H1 (cell line): ENCODE measurements at regions not wholly inside any gene's neighbourhood (a gene's known extent, or its start where the extent isn't known, plus 50 kb on each side); places are given as distances from the start of the nearest gene placed in this dataset.

ENCODE experiments used
- EGR1 ChIP-seq: IDR thresholded peaks from 2 replicates; pipeline ENCODE4 v1.6.1; 2011; ENCODE audit warnings: low read depth, low read length, borderline replicate concordance
- EZH2 ChIP-seq: fragments of 200-600 bp; sonication (generic); IDR thresholded peaks from 2 replicates; pipeline ENCODE4 v1.7.1; 2012; ENCODE audit warnings: low read depth, mild to moderate bottlenecking, moderate library complexity, low read length, inconsistent platforms; ENCODE audit not compliant: severe bottlenecking
- KDM5A ChIP-seq: fragments of 200-600 bp; IDR thresholded peaks from 2 replicates; pipeline ENCODE4 v1.7.1; 2012; ENCODE audit warnings: mild to moderate bottlenecking, low read length, inconsistent platforms, mixed read lengths
- POLR2A ChIP-seq, 2 experiments: IDR thresholded peaks; 1 replicate in 1 of 2; 2 replicates in 1 of 2; pipeline ENCODE4 v1.6.1; 2011; ENCODE audit warnings: low read depth in 2 of 2, low read length in 2 of 2, mild to moderate bottlenecking in 2 of 2; ENCODE audit errors: control extremely low read depth in 1 of 2
- POLR2AphosphoS5 ChIP-seq: IDR thresholded peaks from 2 replicates; pipeline ENCODE4 v1.6.1; 2011; ENCODE audit warnings: low read depth, low read length
- SIN3A ChIP-seq, 2 experiments: IDR thresholded peaks in 1 of 2; conservative IDR thresholded peaks in 1 of 2; 2 replicates each; pipeline ENCODE4 v1.6.1; 2011 to 2012; ENCODE audit warnings: low read length in 2 of 2, improper control_type of control experiment in 1 of 2, low read depth in 1 of 2, mild to moderate bottlenecking in 1 of 2
- SP1 ChIP-seq: IDR thresholded peaks from 2 replicates; pipeline ENCODE4 v1.6.1; 2011; ENCODE audit warnings: low read depth, low read length
- ZNF274 ChIP-seq: IDR thresholded peaks from 2 replicates; pipeline ENCODE4 v1.7.0; 2012; ENCODE audit warnings: low read length, borderline replicate concordance; ENCODE audit errors: extremely low read depth
- TF ChIP-seq, protein P1 (sequence below), 3 experiments: IDR thresholded peaks; 1 replicate in 2 of 3; 2 replicates in 1 of 3; pipeline versions ENCODE4 v1.5.1 to v1.6.1; 2011; ENCODE audit warnings: low read length in 3 of 3, mild to moderate bottlenecking in 3 of 3, inconsistent platforms in 2 of 3, low read depth in 1 of 3, moderate library complexity in 1 of 3; ENCODE audit not compliant: insufficient read depth in 1 of 3; ENCODE audit errors: control extremely low read depth in 1 of 3

DNA sequence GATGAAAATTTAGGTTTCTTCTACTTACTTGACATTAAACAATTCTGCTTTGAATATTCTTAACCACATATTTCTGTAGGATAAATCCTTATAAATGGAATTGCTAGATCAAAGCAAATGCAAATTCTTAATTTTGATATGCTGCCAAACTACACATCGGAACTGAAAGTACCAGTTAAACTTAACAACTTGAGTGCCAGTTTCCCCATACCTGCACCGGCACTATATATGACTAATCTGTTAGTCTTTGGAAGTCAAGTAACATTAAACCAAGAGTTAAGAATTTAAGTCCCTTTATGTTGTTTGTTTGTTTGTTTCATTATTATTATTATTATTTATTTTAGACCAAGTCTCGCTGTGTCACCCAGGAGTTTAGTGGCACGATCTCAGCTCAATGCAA, 103.9 kb upstream of the AKAP13 start:
- TF ChIP-seq SIN3A (conservative IDR thresholded peaks at IDR 0.05 in 1 of 2, IDR thresholded peaks at IDR 0.05 in 1 of 2; ENCODE audit: low read depth in 1 of 2, low read length in 2 of 2) (no peak), ZNF274 (no peak), POLR2AphosphoS5 (no peak), POLR2A (IDR thresholded peaks at IDR 0.05; ENCODE audit: control extremely low read depth in 1 of 2, low read depth in 2 of 2, low read length in 2 of 2) (no peak), EZH2 (no peak), KDM5A (no peak), EGR1 (no peak), SP1 (no peak)
- TF ChIP-seq, protein P1, sequence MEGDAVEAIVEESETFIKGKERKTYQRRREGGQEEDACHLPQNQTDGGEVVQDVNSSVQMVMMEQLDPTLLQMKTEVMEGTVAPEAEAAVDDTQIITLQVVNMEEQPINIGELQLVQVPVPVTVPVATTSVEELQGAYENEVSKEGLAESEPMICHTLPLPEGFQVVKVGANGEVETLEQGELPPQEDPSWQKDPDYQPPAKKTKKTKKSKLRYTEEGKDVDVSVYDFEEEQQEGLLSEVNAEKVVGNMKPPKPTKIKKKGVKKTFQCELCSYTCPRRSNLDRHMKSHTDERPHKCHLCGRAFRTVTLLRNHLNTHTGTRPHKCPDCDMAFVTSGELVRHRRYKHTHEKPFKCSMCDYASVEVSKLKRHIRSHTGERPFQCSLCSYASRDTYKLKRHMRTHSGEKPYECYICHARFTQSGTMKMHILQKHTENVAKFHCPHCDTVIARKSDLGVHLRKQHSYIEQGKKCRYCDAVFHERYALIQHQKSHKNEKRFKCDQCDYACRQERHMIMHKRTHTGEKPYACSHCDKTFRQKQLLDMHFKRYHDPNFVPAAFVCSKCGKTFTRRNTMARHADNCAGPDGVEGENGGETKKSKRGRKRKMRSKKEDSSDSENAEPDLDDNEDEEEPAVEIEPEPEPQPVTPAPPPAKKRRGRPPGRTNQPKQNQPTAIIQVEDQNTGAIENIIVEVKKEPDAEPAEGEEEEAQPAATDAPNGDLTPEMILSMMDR (IDR thresholded peaks at IDR 0.05; ENCODE audit: control extremely low read depth in 1 of 3, insufficient read depth in 1 of 3, low read depth in 1 of 3, low read length in 3 of 3): no peak
